OCI-LY3 (cell line): ENCODE measurements at regions not wholly inside any gene's neighbourhood (a gene's known extent, or its start where the extent isn't known, plus 50 kb on each side); places are given as distances from the start of the nearest gene placed in this dataset.

ENCODE experiments used
- CTCF ChIP-seq: fragments of 200-600, 300-600 bp; sonication (generic); IDR thresholded peaks from 2 replicates; pipeline ENCODE4 v1.5.1; 2014; ENCODE audit warnings: antibody characterized with exemption, low read length, low read depth
- EZH2phosphoT487 ChIP-seq: fragments of 200-600 bp; shearing (Covaris generic); IDR thresholded peaks from 2 replicates; pipeline ENCODE4 v1.6.1; 2018; ENCODE audit warnings: antibody characterized with exemption, mixed run types, low read depth

GRCh38 chr12:115324949-115325593, 641.1 kb upstream of the TBX3 start:
- no peak for TF ChIP-seq CTCF
- no peak for TF ChIP-seq EZH2phosphoT487
